ENCODE measurements at regions not wholly inside any gene's neighbourhood (a gene's known extent, or its start where the extent isn't known, plus 50 kb on each side); places are given as distances from the start of the nearest gene placed in this dataset.

DNA sequence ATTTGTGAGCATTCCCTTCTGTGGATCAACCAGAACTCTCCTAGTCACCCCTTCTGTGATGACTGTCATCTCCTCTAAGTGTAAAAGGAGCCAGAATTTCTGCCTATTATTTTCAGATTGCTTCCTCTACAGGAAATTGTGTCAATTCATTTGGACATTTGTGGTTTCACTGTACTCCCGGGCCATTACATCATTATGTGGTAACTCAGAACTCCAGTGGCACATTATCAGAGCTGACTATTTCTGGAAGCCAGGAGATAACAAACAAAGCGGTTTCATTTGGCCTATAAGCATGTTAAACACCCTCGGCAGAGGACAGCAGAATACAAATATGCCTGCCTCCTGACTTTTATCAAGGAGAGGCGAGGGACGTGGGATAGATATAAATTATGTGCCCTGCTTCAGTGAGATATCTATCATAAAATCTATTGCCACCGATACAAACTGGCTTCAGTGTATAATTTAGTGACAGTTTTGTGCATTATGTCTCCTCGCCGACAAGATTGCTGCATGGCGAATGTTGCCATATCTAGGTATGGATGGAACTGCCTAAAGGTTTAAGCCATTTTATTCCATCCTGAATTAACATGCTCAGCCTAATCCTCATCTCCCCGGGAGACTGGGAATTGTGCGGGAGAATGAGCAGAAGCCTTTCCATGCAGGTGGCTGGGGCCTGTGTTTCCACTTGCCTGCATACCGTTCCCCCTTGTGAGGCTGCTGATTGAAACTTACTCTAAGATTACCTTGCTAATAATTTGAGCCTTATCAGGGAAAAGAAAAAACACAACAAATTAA is 193.4 kb upstream of the SEMA6D start:
- peak; percentile 30 for DNase-seq
- H3K4me3 ChIP-seq (ENCODE audit: low read depth, low read length), result no peak overlapping the region
- no peaks in the 10 kb centered on the region for H3K27me3 ChIP-seq (ENCODE audit: insufficient read depth, low read depth, severe bottlenecking)
- TF ChIP-seq, protein P1, sequence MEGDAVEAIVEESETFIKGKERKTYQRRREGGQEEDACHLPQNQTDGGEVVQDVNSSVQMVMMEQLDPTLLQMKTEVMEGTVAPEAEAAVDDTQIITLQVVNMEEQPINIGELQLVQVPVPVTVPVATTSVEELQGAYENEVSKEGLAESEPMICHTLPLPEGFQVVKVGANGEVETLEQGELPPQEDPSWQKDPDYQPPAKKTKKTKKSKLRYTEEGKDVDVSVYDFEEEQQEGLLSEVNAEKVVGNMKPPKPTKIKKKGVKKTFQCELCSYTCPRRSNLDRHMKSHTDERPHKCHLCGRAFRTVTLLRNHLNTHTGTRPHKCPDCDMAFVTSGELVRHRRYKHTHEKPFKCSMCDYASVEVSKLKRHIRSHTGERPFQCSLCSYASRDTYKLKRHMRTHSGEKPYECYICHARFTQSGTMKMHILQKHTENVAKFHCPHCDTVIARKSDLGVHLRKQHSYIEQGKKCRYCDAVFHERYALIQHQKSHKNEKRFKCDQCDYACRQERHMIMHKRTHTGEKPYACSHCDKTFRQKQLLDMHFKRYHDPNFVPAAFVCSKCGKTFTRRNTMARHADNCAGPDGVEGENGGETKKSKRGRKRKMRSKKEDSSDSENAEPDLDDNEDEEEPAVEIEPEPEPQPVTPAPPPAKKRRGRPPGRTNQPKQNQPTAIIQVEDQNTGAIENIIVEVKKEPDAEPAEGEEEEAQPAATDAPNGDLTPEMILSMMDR (IDR thresholded peaks at IDR 0.05; ENCODE audit: low read depth, low read length), result no peak
- H3K27ac ChIP-seq, result no peak overlapping the region
- no peaks in the 10 kb centered on the region for H3K9me3 ChIP-seq (ENCODE audit: severe bottlenecking)
- no peaks in the 10 kb centered on the region for H3K36me3 ChIP-seq

DNA sequence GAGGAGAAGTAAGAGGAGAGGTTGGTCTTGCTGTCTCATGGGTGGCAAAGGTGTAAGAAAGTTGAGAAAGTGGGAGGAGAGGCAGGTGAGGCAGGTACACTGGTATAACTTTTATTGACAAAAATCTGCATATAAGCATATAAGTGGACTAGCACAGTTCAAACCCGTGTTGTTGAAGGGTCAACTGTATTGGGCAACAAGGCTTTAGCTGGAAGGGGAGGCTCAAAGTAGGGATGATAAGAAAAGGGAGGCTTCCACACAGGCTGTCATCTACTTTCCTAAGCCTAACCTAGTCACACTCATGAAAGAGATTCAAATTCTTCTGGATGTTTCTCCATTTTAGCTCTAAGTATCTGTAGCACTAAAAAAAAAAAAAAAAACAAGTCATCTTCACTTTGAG is 188.1 kb upstream of the SEMA6D start:
- no peak for DNase-seq
- no peaks in the 10 kb centered on the region for H3K36me3 ChIP-seq

DNA sequence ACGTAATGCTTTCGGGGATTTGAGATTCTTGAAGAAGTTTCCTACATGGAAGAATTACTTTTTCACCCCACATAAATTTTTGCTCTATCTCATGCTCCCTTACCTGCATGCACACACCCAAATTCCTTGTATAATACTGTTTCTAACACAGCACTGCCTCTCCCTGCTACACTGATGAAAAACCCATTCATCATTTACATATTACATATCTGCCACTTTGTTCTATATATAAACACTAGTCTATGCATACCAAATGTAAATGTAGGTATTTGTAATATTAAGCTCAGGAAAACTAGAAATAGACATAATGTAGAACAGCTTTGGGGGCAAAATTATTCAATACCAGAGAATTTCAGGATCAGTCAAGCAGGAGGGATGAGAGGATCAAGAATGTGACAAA is 182.6 kb upstream of the SEMA6D start:
- Histone ChIP-seq H3K9me3 (ENCODE audit: severe bottlenecking) (no peaks in the 10 kb centered on the region), H3K27me3 (ENCODE audit: insufficient read depth, low read depth, severe bottlenecking) (no peaks in the 10 kb centered on the region), H3K27ac (no peak overlapping the region), H3K36me3 (no peaks in the 10 kb centered on the region), H3K4me3 (ENCODE audit: low read depth, low read length) (no peak overlapping the region)
- TF ChIP-seq, protein P1 (IDR thresholded peaks at IDR 0.05; ENCODE audit: low read depth, low read length), result no peak
- DNase-seq, result no peak

More for the DNA sequence above, 188.1 kb upstream of the SEMA6D start:
- Histone ChIP-seq H3K4me3 (ENCODE audit: low read depth, low read length) (no peak overlapping the region), H3K27ac (no peak overlapping the region), H3K27me3 (ENCODE audit: insufficient read depth, low read depth, severe bottlenecking) (no peaks in the 10 kb centered on the region), H3K9me3 (ENCODE audit: severe bottlenecking) (no peaks in the 10 kb centered on the region)
- TF ChIP-seq, protein P1 (IDR thresholded peaks at IDR 0.05; ENCODE audit: low read depth, low read length), result no peak

DNA sequence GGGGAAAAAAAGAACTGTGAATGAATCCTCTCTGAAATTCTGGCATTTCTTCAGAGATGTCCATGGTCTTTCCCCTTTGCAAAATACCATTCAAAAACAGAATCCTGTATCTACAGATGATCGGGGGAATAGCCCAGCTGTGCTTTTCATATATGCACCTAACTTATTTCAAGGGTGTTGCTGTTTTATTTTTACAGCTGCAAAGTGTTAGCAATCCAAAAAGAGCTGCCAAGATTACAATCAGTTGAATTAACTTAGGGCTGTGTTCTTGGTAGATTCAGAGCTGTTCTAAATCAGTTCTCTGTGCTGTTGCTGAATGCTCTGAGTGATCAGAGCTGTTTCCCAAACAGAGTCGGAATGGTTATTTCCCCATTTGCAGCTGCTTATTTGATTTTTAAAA is 175.7 kb upstream of the SEMA6D start:
- Histone ChIP-seq H3K36me3 (no peaks in the 10 kb centered on the region), H3K9me3 (ENCODE audit: severe bottlenecking) (peaks cover 4% of the 10 kb centered on the region), H3K27ac (no peak overlapping the region), H3K4me3 (ENCODE audit: low read depth, low read length) (no peak overlapping the region), H3K27me3 (ENCODE audit: insufficient read depth, low read depth, severe bottlenecking) (no peaks in the 10 kb centered on the region)
- TF ChIP-seq, protein P1 (IDR thresholded peaks at IDR 0.05; ENCODE audit: low read depth, low read length), result no peak
- DNase-seq, result no peak

DNA sequence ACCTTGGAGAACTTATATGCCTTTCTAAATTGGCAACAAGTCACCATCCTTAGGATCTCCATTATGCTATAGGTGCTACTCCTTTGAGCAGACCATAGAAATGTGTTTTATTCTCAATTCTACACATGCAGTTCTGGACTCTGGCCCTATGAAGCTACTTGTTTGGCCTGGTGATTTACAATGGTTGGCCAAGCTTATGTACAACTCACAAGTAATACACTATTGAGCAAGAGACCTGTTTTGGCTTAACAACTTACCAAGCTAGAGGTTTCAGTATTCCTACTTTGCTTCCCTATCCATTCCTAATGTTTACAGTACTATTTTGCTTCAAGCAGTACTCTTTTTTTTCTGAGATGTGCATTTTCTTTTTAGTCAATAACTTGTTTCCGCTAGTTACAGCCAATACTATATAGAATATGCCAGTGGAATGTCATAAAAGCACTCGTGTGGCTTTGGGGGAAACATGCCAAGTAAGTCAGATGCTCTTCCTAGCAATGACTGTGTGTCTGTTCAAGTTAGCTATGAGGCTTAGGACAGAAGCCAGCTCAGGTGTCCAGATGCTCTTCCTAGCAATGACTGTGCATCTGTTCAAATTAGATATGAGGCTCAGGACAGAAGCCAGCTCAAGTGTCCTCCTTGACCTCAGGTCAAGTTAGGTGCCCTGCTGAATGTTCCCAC is 174.9 kb upstream of the SEMA6D start:
- no peak overlapping the region for H3K27ac ChIP-seq
- no peak for DNase-seq
- H3K36me3 ChIP-seq, result no peaks in the 10 kb centered on the region
- peaks cover 4% of the 10 kb centered on the region for H3K9me3 ChIP-seq (ENCODE audit: severe bottlenecking)
- TF ChIP-seq, protein P1 (IDR thresholded peaks at IDR 0.05; ENCODE audit: low read depth, low read length), result no peak
- no peaks in the 10 kb centered on the region for H3K27me3 ChIP-seq (ENCODE audit: insufficient read depth, low read depth, severe bottlenecking)
- H3K4me3 ChIP-seq (ENCODE audit: low read depth, low read length), result no peak overlapping the region

All from WERI-Rb-1 (cell line).